Suprapubic skin (tissue), 4 donors: ENCODE measurements at regions not wholly inside any gene's neighbourhood (a gene's known extent, or its start where the extent isn't known, plus 50 kb on each side); places are given as distances from the start of the nearest gene placed in this dataset.

Source experiments
- DNase-seq, 2 donors: peaks; one replicate each; pipeline ENCODE4 v3.0.0-alpha.2; 2019; ENCODE audit warnings: low spot score in 2 of 2
- H3K27ac ChIP-seq: fragments of 200-600 bp; sonication (generic); one replicate; pipeline ENCODE4 v1.5.1; 2019
- H3K27me3 ChIP-seq: fragments of 200-600 bp; sonication (generic); one replicate; pipeline ENCODE4 v1.5.1; 2019
- H3K36me3 ChIP-seq: fragments of 200-600 bp; sonication (generic); one replicate; pipeline ENCODE4 v1.5.1; 2019
- H3K4me1 ChIP-seq: fragments of 200-600 bp; sonication (generic); one replicate; pipeline ENCODE4 v1.5.1; 2019
- H3K4me3 ChIP-seq: fragments of 200-600 bp; sonication (generic); one replicate; pipeline ENCODE4 v1.5.1; 2019; ENCODE audit warnings: mild to moderate bottlenecking
- H3K9me3 ChIP-seq: fragments of 200-600 bp; sonication (generic); one replicate; pipeline ENCODE4 v1.5.1; 2019
- EP300 ChIP-seq: sonication (generic); formaldehyde crosslinking; IDR thresholded peaks from one replicate; pipeline ENCODE4 v1.6.1; 2017; ENCODE audit warnings: antibody characterized with exemption
- POLR2A ChIP-seq, 2 donors: fragments of 450-650 bp; IDR thresholded peaks; one replicate each; pipeline ENCODE4 v1.6.1; 2017; ENCODE audit warnings: antibody characterized with exemption in 2 of 2, mild to moderate bottlenecking in 2 of 2, moderate library complexity in 2 of 2
- POLR2AphosphoS5 ChIP-seq, 3 donors: sonication (generic); formaldehyde crosslinking; IDR thresholded peaks; one replicate each; pipeline ENCODE4 v1.6.1; 2017; ENCODE audit warnings: antibody characterized with exemption in 3 of 3
- WGBS: methylation state at CpG from one replicate; pipeline ENCODE4 v1.1.5; 2018; 5-methylcytosine and 5-hydroxymethylcytosine counted together
- TF ChIP-seq, protein P1 (sequence below), 2 donors: fragments of 200-600 bp in 1 of 2; fragments of 450-650 bp in 1 of 2; sonication (generic) in 1 of 2; IDR thresholded peaks; one replicate each; pipeline ENCODE4 v1.5.1; 2016 to 2019; ENCODE audit warnings: antibody characterized with exemption in 2 of 2, mild to moderate bottlenecking in 1 of 2, moderate library complexity in 1 of 2

DNA sequence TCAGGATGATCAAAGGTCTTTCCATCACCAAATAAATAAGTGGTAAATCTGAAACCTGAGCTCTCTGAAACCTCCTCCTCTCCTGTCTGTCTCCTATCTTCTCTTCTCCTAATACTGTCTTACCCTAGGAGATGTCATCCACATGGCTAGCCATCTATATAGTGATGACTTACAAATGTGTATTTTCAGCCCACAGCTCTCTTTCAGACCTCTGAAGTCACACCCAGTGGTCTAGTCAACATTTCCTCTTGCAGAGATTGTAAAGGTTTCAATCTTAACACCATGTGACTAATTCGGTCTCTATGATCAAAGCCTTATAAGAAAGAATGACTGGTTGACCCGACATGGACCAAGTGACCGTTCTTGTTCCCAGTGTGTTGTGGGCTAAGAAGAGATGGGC, 63.1 kb upstream of the DPT start:
- no peaks in the 10 kb centered on the region for H3K4me1 ChIP-seq
- no peak overlapping the region for H3K27ac ChIP-seq
- H3K4me3 ChIP-seq: no peak overlapping the region
- no peak for DNase-seq
- no peaks in the 10 kb centered on the region for H3K27me3 ChIP-seq
- TF ChIP-seq POLR2AphosphoS5 (IDR thresholded peaks at IDR 0.05) (no peak), EP300 (no peak), POLR2A (IDR thresholded peaks at IDR 0.05) (no peak)
- TF ChIP-seq, protein P1, sequence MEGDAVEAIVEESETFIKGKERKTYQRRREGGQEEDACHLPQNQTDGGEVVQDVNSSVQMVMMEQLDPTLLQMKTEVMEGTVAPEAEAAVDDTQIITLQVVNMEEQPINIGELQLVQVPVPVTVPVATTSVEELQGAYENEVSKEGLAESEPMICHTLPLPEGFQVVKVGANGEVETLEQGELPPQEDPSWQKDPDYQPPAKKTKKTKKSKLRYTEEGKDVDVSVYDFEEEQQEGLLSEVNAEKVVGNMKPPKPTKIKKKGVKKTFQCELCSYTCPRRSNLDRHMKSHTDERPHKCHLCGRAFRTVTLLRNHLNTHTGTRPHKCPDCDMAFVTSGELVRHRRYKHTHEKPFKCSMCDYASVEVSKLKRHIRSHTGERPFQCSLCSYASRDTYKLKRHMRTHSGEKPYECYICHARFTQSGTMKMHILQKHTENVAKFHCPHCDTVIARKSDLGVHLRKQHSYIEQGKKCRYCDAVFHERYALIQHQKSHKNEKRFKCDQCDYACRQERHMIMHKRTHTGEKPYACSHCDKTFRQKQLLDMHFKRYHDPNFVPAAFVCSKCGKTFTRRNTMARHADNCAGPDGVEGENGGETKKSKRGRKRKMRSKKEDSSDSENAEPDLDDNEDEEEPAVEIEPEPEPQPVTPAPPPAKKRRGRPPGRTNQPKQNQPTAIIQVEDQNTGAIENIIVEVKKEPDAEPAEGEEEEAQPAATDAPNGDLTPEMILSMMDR (IDR thresholded peaks at IDR 0.05): no peak
- 78% methylated on average over 3 of the region's 3 CpGs for WGBS
- no peaks in the 10 kb centered on the region for H3K9me3 ChIP-seq
- no peaks in the 10 kb centered on the region for H3K36me3 ChIP-seq

DNA sequence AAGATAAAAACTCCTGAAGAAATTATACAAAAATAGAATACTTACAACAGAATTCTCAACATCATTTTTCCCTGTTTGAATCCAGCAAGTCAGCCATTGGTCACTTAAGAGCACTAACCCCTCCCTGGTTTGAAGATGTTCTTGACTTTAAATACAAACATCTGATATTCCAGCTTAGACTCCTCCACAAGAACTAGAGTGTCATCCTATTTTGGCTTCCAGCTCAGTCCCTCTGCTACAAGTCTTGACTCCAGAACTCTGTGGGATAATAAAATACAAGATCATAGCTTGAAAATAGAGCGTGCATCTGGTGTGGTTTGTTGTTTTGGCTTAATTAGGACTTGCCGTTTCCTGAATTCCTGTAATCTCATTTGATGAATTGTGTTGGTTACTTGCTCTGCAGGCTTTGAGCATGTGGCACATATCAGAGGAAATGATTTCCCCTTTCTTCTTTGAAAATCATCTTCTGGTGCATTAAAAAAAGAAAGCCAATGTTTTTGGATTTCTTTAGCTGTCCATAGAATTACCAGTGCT, 63.7 kb upstream of the DPT start:
- 37% methylated on average over 2 of the region's 2 CpGs for WGBS
- DNase-seq: no peak

GRCh38 chr1:168794057-168794456, 65.1 kb upstream of the DPT start:
- Histone ChIP-seq H3K36me3 (no peaks in the 10 kb centered on the region), H3K9me3 (no peaks in the 10 kb centered on the region), H3K4me3 (no peak overlapping the region), H3K27ac (no peak overlapping the region), H3K4me1 (no peaks in the 10 kb centered on the region), H3K27me3 (no peaks in the 10 kb centered on the region)
- 88% methylated on average over 6 of the region's 6 CpGs for WGBS
- TF ChIP-seq, protein P1 (IDR thresholded peaks at IDR 0.05): no peak
- TF ChIP-seq EP300 (no peak), POLR2AphosphoS5 (IDR thresholded peaks at IDR 0.05) (no peak), POLR2A (IDR thresholded peaks at IDR 0.05) (no peak)
- DNase-seq: no peak

More for the DNA sequence above, 63.7 kb upstream of the DPT start:
- H3K27ac ChIP-seq: no peak overlapping the region
- no peak overlapping the region for H3K4me3 ChIP-seq
- H3K9me3 ChIP-seq: no peaks in the 10 kb centered on the region
- TF ChIP-seq, protein P1 (IDR thresholded peaks at IDR 0.05): no peak
- no peak for TF ChIP-seq POLR2A (IDR thresholded peaks at IDR 0.05)
- no peak for TF ChIP-seq EP300
- no peak for TF ChIP-seq POLR2AphosphoS5 (IDR thresholded peaks at IDR 0.05)
- H3K36me3 ChIP-seq: no peaks in the 10 kb centered on the region
- H3K27me3 ChIP-seq: no peaks in the 10 kb centered on the region
- H3K4me1 ChIP-seq: no peaks in the 10 kb centered on the region

DNA sequence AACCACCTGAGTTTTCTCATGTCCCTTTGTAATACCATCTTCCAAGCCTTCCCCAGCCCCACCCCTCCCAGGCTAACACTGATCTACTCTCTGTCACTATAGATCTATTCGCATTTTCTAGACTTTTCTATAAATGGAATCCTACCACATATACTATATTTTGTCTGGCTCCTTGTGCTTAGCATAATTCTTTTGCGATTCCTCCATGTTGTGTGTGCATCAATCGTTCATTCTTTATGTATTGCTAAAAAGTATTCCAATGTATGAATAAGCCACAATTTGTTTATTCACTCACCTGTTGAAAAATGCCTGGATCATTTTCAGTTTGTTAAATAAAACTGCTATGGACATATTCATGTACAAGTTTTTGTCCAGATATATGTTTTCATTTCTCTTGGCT, 66.7 kb upstream of the DPT start:
- no peaks in the 10 kb centered on the region for H3K27me3 ChIP-seq
- no peaks in the 10 kb centered on the region for H3K36me3 ChIP-seq
- no peaks in the 10 kb centered on the region for H3K4me1 ChIP-seq
- H3K4me3 ChIP-seq: no peak overlapping the region
- TF ChIP-seq EP300 (no peak), POLR2AphosphoS5 (IDR thresholded peaks at IDR 0.05) (no peak), POLR2A (IDR thresholded peaks at IDR 0.05) (no peak)
- TF ChIP-seq, protein P1 (IDR thresholded peaks at IDR 0.05): no peak
- no peak overlapping the region for H3K27ac ChIP-seq
- no peak for DNase-seq
- no peaks in the 10 kb centered on the region for H3K9me3 ChIP-seq
- WGBS: 93% methylated on average over 3 of the region's 3 CpGs

GRCh38 chr1:168799927-168800605, 71.1 kb upstream of the DPT start:
- no peaks in the 10 kb centered on the region for H3K9me3 ChIP-seq
- H3K36me3 ChIP-seq: no peaks in the 10 kb centered on the region
- no peaks in the 10 kb centered on the region for H3K4me1 ChIP-seq
- DNase-seq: no peak
- WGBS: 70% methylated on average over 2 of the region's 2 CpGs
- no peaks in the 10 kb centered on the region for H3K27me3 ChIP-seq
- no peak for TF ChIP-seq POLR2A (IDR thresholded peaks at IDR 0.05)
- TF ChIP-seq POLR2AphosphoS5 (IDR thresholded peaks at IDR 0.05): no peak
- TF ChIP-seq, protein P1 (IDR thresholded peaks at IDR 0.05): no peak
- no peak overlapping the region for H3K4me3 ChIP-seq
- H3K27ac ChIP-seq: no peak overlapping the region
